Thyroid gland (tissue), 4 donors: ENCODE measurements at regions not wholly inside any gene's neighbourhood (a gene's known extent, or its start where the extent isn't known, plus 50 kb on each side); places are given as distances from the start of the nearest gene placed in this dataset.

Source experiments
- CTCF ChIP-seq, 6 experiments: fragments of 200-600 bp in 3 of 6; fragments of 450-650 bp in 3 of 6; sonication (generic) in 3 of 6; IDR thresholded peaks; one replicate each; pipeline ENCODE4 v1.5.1; 2016 to 2019; ENCODE audit warnings: antibody characterized with exemption in 6 of 6, mild to moderate bottlenecking in 2 of 6, inconsistent platforms in 1 of 6, moderate library complexity in 1 of 6
- POLR2A ChIP-seq, 2 donors: fragments of 450-650 bp; IDR thresholded peaks; one replicate each; pipeline ENCODE4 v1.6.1; 2017; ENCODE audit warnings: antibody characterized with exemption in 2 of 2, mild to moderate bottlenecking in 2 of 2, moderate library complexity in 1 of 2

- no peak for TF ChIP-seq CTCF (IDR thresholded peaks at IDR 0.05)
- TF ChIP-seq POLR2A (IDR thresholded peaks at IDR 0.05) = no peak
Observed at GRCh38 chr5:2180456-2180855, 297.7 kb upstream of the IRX4 start.
